Fibroblast of lung (primary cell): ENCODE measurements at regions not wholly inside any gene's neighbourhood (a gene's known extent, or its start where the extent isn't known, plus 50 kb on each side); places are given as distances from the start of the nearest gene placed in this dataset.

ENCODE experiments used
- DNase-seq, 2 donors: peaks; one replicate each; pipeline versions ENCODE4 v3.0.0 to v3.0.0-alpha.2; 2010; ENCODE audit warnings: low read depth in 2 of 2
- H2AFZ ChIP-seq: 2 replicates; pipeline ENCODE4 v1.5.1; 2012; ENCODE audit warnings: low read length, control low read depth, inconsistent platforms
- H3K27ac ChIP-seq: 2 replicates; pipeline ENCODE4 v1.5.1; 2011; ENCODE audit warnings: low read length, control low read depth; ENCODE audit not compliant: insufficient read depth
- H3K27me3 ChIP-seq: 2 replicates; pipeline ENCODE4 v1.5.1; 2011; ENCODE audit warnings: mild to moderate bottlenecking, low read length; ENCODE audit not compliant: control insufficient read depth, insufficient read depth
- H3K36me3 ChIP-seq: 2 replicates; pipeline ENCODE4 v1.5.1; 2011; ENCODE audit warnings: low read length; ENCODE audit not compliant: control insufficient read depth, insufficient read depth
- H3K4me1 ChIP-seq: 2 replicates; pipeline ENCODE4 v1.5.1; 2011; ENCODE audit warnings: low read length; ENCODE audit not compliant: control insufficient read depth, insufficient read depth; ENCODE audit errors: extremely low read depth
- H3K4me2 ChIP-seq: 2 replicates; pipeline ENCODE4 v1.5.1; 2011; ENCODE audit warnings: low read length, control low read depth; ENCODE audit not compliant: insufficient read depth; ENCODE audit errors: extremely low read depth
- H3K4me3 ChIP-seq, 4 experiments: fragments of 200-600 bp in 1 of 4; sonication (generic) in 1 of 4; replicated peaks in 1 of 4; 2 replicates each; pipeline ENCODE4 v1.5.1; 2011 to 2016; ENCODE audit warnings: low read length in 4 of 4, low read depth in 3 of 4, mild to moderate bottlenecking in 3 of 4, control low read depth in 2 of 4, inconsistent platforms in 1 of 4, mixed read lengths in 1 of 4; ENCODE audit not compliant: insufficient read depth in 1 of 4; ENCODE audit errors: control extremely low read depth in 1 of 4
- H3K79me2 ChIP-seq: 2 replicates; pipeline ENCODE4 v1.5.1; 2012; ENCODE audit warnings: mild to moderate bottlenecking, low read length, inconsistent platforms; ENCODE audit not compliant: control insufficient read depth, insufficient read depth
- H3K9ac ChIP-seq: 2 replicates; pipeline ENCODE4 v1.5.1; 2011; ENCODE audit warnings: mild to moderate bottlenecking, low read length, control low read depth; ENCODE audit not compliant: insufficient read depth
- H3K9me3 ChIP-seq: 2 replicates; pipeline ENCODE4 v1.5.1; 2012; ENCODE audit warnings: low read depth, low read length; ENCODE audit not compliant: control insufficient read depth, insufficient read depth
- H4K20me1 ChIP-seq: 2 replicates; pipeline ENCODE4 v1.5.1; 2011; ENCODE audit warnings: low read length; ENCODE audit not compliant: control insufficient read depth, insufficient read depth; ENCODE audit errors: extremely low read depth
- EZH2 ChIP-seq: IDR thresholded peaks from 2 replicates; pipeline ENCODE4 v1.5.1; 2012; ENCODE audit warnings: low read length, control low read depth, mild to moderate bottlenecking; ENCODE audit errors: missing control alignments
- TF ChIP-seq, protein P1 (sequence below), 2 donors: IDR thresholded peaks in 1 of 2; conservative IDR thresholded peaks in 1 of 2; 1 replicate in 1 of 2; 2 replicates in 1 of 2; pipeline ENCODE4 v1.5.1; 2011 to 2012; ENCODE audit warnings: low read length in 2 of 2, control low read depth in 1 of 2, inconsistent platforms in 1 of 2, low read depth in 1 of 2, mild to moderate bottlenecking in 1 of 2

DNA sequence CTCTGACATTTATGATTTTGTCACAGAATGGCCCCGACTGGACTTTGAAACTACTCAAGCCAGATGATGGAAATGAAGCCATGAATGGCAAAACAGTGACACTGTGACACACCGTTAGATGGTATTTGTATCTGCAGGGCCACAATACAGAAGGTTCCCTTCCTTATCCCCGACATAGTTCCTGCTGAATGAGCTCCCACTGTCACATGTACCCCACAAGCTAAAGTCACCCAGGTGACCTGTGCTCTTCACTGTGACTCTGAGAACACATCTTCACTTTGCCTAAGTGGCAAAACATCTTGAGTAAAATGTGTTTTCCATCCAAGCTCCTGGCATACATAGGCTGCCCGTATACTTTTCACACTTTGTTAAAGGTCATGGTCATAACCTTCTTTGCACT is 89.5 kb downstream of the LSM5 start:
- Histone ChIP-seq H3K27ac (no peak overlapping the region), H3K9ac (no peak overlapping the region), H3K79me2 (no peaks in the 10 kb centered on the region), H3K9me3 (no peaks in the 10 kb centered on the region), H3K27me3 (no peaks in the 10 kb centered on the region), H3K4me3 (no peak overlapping the region), H2AFZ (no peak overlapping the region), H3K36me3 (no peaks in the 10 kb centered on the region), H3K4me1 (no peaks in the 10 kb centered on the region), H3K4me2 (no peak overlapping the region), H4K20me1 (no peaks in the 10 kb centered on the region)
- DNase-seq: no peak
- TF ChIP-seq, protein P1, sequence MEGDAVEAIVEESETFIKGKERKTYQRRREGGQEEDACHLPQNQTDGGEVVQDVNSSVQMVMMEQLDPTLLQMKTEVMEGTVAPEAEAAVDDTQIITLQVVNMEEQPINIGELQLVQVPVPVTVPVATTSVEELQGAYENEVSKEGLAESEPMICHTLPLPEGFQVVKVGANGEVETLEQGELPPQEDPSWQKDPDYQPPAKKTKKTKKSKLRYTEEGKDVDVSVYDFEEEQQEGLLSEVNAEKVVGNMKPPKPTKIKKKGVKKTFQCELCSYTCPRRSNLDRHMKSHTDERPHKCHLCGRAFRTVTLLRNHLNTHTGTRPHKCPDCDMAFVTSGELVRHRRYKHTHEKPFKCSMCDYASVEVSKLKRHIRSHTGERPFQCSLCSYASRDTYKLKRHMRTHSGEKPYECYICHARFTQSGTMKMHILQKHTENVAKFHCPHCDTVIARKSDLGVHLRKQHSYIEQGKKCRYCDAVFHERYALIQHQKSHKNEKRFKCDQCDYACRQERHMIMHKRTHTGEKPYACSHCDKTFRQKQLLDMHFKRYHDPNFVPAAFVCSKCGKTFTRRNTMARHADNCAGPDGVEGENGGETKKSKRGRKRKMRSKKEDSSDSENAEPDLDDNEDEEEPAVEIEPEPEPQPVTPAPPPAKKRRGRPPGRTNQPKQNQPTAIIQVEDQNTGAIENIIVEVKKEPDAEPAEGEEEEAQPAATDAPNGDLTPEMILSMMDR (conservative IDR thresholded peaks at IDR 0.05 in 1 of 2, IDR thresholded peaks at IDR 0.05 in 1 of 2; ENCODE audit: low read depth in 1 of 2, low read length in 2 of 2): no peak
- no peak for TF ChIP-seq EZH2

DNA sequence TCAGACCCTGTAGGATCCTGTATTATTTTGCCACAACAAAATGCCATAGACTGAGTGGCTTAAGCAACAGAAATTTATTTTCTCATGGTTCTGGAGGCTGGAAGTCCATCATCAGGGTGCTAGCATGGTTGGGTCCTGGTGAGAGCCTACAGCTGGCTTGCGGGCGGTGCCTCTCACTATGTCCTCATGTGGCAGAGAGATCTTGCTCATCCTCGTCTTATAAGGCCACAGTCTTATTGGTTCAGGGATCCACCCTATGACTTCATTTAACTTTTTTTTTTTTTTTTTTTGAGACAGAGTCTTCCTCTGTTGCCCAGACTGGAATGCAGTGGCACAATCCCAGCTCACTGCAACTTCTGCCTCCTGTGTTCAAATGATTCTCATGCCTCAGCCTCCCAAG is 90.9 kb downstream of the LSM5 start:
- H3K9ac ChIP-seq: no peak overlapping the region
- H2AFZ ChIP-seq: no peak overlapping the region

DNA sequence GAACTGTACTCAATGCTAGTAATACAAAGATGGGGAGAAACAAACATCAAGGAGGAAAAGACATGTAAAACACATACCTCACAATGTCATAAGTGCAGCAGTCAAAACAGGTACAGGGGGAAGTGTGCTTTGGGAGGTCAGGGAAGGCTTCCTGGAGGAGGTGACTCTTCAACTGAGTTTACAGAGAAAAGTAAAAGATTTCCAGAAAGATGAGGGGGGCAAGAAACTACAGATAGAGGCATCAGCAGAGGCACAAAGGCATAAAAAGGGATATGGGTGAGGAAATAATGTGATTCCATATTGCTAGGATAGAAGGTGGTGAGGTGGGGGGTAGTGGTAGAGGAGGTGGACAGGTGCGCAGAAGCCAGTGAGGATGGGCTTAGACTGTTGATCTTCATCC is 95.0 kb downstream of the LSM5 start:
- Histone ChIP-seq H3K27ac (no peak overlapping the region), H3K27me3 (no peaks in the 10 kb centered on the region), H3K79me2 (no peaks in the 10 kb centered on the region), H3K4me2 (no peak overlapping the region), H3K36me3 (no peaks in the 10 kb centered on the region), H3K9ac (no peak overlapping the region), H3K4me3 (no peak overlapping the region), H3K9me3 (no peaks in the 10 kb centered on the region), H2AFZ (no peak overlapping the region), H3K4me1 (no peaks in the 10 kb centered on the region), H4K20me1 (no peaks in the 10 kb centered on the region)
- DNase-seq: no peak
- TF ChIP-seq, protein P1 (conservative IDR thresholded peaks at IDR 0.05 in 1 of 2, IDR thresholded peaks at IDR 0.05 in 1 of 2; ENCODE audit: low read depth in 1 of 2, low read length in 2 of 2): no peak
- TF ChIP-seq EZH2: no peak

More for the DNA sequence above, 90.9 kb downstream of the LSM5 start:
- Histone ChIP-seq H3K27me3 (no peaks in the 10 kb centered on the region), H3K4me2 (no peak overlapping the region), H3K79me2 (no peaks in the 10 kb centered on the region), H3K4me1 (no peaks in the 10 kb centered on the region), H4K20me1 (no peaks in the 10 kb centered on the region), H3K4me3 (no peak overlapping the region), H3K36me3 (no peaks in the 10 kb centered on the region), H3K9me3 (no peaks in the 10 kb centered on the region), H3K27ac (no peak overlapping the region)
- DNase-seq: no peak
- no peak for TF ChIP-seq EZH2
- TF ChIP-seq, protein P1 (conservative IDR thresholded peaks at IDR 0.05 in 1 of 2, IDR thresholded peaks at IDR 0.05 in 1 of 2; ENCODE audit: low read depth in 1 of 2, low read length in 2 of 2): no peak
